ENCODE measurements at regions not wholly inside any gene's neighbourhood (a gene's known extent, or its start where the extent isn't known, plus 50 kb on each side); places are given as distances from the start of the nearest gene placed in this dataset.
"Not testable (repeated sequence)": the region's sequence is repeated elsewhere in the genome, so short reads cannot be mapped to it uniquely, and the experiment has no call there.

DNA sequence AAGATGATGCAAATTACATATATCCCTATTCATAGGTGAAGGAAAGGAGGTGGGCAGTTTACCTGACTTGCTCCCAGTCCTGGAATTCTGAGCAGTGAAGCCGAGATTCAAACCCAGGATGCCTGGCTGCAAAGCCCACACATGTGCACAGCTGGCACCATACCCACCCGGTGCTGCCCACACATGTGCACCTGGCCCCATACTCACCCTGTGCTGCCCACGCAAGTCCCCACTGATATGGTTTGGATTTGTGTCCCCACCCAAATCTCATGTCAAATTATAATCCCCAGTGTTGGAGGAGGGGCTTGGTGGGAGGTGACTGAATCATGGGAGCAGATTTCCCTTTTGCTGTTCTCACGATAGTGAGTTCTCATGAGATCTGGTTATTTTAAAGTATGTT lies 179.2 kb upstream of the C14orf180 start:
- no peak overlapping the region for H3K4me3 ChIP-seq (ENCODE audit: low read depth, low read length)
- TF ChIP-seq, protein P1, sequence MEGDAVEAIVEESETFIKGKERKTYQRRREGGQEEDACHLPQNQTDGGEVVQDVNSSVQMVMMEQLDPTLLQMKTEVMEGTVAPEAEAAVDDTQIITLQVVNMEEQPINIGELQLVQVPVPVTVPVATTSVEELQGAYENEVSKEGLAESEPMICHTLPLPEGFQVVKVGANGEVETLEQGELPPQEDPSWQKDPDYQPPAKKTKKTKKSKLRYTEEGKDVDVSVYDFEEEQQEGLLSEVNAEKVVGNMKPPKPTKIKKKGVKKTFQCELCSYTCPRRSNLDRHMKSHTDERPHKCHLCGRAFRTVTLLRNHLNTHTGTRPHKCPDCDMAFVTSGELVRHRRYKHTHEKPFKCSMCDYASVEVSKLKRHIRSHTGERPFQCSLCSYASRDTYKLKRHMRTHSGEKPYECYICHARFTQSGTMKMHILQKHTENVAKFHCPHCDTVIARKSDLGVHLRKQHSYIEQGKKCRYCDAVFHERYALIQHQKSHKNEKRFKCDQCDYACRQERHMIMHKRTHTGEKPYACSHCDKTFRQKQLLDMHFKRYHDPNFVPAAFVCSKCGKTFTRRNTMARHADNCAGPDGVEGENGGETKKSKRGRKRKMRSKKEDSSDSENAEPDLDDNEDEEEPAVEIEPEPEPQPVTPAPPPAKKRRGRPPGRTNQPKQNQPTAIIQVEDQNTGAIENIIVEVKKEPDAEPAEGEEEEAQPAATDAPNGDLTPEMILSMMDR (IDR thresholded peaks at IDR 0.05; ENCODE audit: borderline replicate concordance, insufficient read depth, low read depth, low read length) = no peak

DNA sequence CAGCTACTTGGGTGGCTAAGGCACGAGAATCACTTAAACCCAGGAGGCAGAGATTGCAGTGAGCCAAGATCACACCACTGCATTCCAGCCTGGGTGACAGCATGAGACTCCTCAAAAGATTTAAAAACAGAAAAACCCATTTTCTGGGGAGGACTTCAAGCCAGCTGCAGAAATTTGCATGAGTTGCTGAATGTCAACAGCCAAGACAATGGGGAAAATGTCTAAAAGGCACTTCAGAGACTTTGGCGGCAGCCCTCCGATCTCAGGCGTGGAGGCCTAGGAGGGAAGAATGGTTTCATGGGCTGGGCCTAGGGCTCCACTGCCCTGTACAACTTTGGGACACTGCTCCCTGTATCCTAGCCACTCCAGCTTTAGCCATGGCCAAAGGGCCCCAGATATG lies 177.8 kb upstream of the C14orf180 start:
- TF ChIP-seq, protein P1 (IDR thresholded peaks at IDR 0.05; ENCODE audit: borderline replicate concordance, insufficient read depth, low read depth, low read length) = no peak

DNA sequence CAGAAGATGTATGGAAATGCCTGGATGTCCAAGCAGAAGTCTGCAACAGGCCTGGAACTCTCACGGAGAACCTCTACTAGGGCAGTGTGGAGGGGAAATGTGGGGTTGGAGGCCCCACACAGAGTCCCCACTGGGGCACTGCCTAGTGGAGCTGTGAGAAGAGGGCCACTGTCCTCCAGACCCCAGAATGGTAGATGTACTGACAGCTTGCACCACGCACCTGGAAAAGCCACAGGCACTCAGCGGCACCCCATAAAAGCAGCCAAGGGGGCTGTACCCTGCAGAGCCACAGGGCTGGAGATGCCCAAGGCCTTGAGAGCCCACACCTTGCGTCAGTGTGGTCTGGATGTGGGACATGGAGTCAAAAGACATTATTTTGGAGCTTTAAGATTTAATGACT lies 177.3 kb upstream of the C14orf180 start:
- H3K4me3 ChIP-seq (ENCODE audit: low read depth, low read length) = not testable (repeated sequence)

More for the DNA sequence above, 177.8 kb upstream of the C14orf180 start:
- no peak overlapping the region for H3K4me3 ChIP-seq (ENCODE audit: low read depth, low read length)

DNA sequence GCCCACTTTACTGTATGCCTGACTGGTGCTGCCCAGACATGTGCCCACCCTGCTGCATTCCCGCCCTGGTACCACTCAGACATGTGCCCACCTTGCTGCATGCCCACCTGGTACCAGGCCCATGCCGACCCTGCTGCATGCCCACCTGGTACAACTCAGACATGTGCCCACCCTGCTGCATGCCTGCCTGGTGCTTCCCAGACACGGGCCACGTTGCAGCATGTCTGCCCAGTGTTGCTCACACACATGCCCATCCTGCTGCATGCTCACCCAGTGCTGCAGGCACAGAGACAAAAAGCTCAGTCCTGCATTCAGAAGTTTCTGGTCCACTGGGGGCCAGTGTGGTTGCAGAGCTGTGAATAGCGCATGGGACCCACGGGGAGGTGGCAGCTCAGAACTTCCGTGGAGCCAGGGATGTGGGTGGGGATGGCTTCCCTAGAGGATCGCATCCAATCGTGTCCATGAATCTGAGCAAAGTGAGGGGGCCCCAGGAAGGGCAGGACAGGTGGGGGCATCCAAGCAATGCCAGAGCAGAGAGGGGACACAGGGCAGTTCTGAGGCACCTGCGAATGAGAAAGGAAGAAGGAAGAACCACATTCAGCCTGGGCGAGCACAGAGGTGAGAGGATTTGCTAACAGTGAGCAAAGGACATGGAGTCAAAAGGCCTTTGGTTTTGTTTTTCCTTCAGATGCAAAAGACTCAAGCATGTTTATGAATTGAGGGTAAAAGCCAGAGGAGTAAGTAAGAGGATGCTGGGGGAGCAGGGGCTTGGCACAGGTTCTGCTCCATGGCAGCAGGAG lies 175.9 kb upstream of the C14orf180 start:
- TF ChIP-seq, protein P1 (IDR thresholded peaks at IDR 0.05; ENCODE audit: borderline replicate concordance, insufficient read depth, low read depth, low read length) = no peak
- no peak overlapping the region for H3K4me3 ChIP-seq (ENCODE audit: low read depth, low read length)

DNA sequence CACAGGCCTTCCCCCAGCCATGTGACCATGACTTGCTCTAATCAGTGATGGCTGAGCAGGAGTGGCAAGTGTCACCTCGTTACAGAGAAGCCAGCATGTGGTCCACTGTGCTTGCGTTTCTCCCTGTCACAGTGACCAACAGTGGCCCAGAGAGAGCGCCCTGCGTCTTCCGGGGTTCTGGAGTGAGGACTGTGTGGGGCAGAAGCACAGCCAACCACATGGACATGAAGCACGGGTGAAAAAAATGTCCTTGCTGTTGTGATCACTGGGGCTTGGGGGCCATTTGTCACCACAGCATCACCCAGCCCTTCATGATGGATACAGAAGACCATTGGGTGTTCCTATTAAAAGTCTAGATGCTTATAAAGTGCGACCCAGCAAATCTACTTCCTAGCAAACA lies 174.6 kb upstream of the C14orf180 start:
- H3K4me3 ChIP-seq (ENCODE audit: low read depth, low read length) = no peak overlapping the region
- TF ChIP-seq, protein P1 (IDR thresholded peaks at IDR 0.05; ENCODE audit: borderline replicate concordance, insufficient read depth, low read depth, low read length) = no peak

DNA sequence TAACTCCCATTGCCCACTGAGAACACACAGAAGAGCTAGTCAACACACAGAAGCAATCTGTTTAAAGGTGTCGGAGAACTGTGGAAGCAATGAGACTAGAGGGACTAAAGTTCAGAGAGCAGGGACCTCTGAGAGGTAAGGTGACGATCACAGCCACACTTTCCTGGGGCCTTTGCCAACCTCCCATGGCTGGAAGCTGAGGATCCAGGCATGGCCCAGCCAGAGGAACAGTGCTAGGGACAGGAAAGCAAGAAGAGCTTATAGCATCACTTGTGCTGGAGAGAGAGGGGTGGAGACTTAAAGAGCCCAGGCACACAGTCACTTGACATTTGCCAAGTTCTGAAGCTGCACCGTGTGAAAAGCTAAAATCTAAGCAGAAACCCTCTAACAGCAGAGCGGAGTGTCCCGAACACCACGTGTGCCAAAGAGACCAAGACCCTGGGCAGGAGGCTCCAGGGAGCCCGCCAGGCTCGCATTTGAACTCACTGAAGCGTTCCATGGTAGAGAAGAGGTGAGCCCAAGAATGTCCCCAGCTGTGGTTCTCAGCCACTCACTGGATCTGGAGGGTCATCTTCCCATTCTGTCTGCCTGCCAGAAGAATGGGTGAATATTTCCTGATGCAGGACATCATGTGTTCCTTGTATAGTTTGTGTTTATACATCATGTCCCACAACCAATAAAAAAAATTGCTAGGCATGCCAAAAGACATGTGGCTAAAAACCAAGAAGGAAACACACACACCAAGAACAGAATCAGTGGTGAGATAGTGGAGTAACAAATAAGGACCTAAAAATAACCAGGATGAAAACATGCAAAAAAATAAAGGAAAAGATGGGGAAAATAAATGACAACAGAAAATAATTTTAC lies 174.0 kb upstream of the C14orf180 start:
- TF ChIP-seq, protein P1 (IDR thresholded peaks at IDR 0.05; ENCODE audit: borderline replicate concordance, insufficient read depth, low read depth, low read length) = no peak
- no peak overlapping the region for H3K4me3 ChIP-seq (ENCODE audit: low read depth, low read length)

DNA sequence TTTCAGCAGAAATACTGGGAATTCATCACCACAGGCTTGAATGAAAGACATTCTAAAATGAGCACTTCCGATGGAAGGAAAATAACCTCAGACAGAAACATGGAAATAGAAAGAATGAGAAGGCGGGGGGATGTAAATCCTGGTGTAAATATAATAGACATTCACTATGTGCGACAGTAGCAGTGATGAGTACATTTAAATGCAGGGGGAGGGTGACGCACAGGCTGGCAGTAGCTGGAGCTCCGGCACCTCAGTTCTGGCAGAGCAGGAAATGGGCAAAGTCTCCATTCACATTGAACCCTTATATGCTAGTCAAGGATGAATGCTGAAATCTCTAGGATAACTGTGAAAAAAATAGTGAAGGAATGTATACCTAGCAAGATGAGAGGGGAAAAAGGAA lies 172.7 kb upstream of the C14orf180 start:
- TF ChIP-seq, protein P1 (IDR thresholded peaks at IDR 0.05; ENCODE audit: borderline replicate concordance, insufficient read depth, low read depth, low read length) = no peak
- no peak overlapping the region for H3K4me3 ChIP-seq (ENCODE audit: low read depth, low read length)

All from GM12875 (cell line).